H1 (cell line): ENCODE measurements at regions not wholly inside any gene's neighbourhood (a gene's known extent, or its start where the extent isn't known, plus 50 kb on each side); places are given as distances from the start of the nearest gene placed in this dataset.

Source experiments
- CTCF ChIA-PET: fragments of 300-600 bp; sonication (Branson Sonifier 250); formaldehyde crosslinking; loops from one replicate; lab custom pipeline; 2021; ENCODE audit not compliant: partially characterized antibody; lab: Charles Lee
- POLR2A ChIA-PET: fragments of 300-600 bp; sonication (Branson Sonifier 250); formaldehyde crosslinking; loops from one replicate; lab custom pipeline; 2021; ENCODE audit warnings: inconsistent platforms; ENCODE audit not compliant: partially characterized antibody; lab: Charles Lee
- DNase-seq, 2 experiments: peaks; one replicate each; pipeline versions ENCODE4 v3.0.0 to v3.0.0-alpha.2; 2010 to 2022; ENCODE audit warnings: low spot score in 2 of 2, low read depth in 1 of 2, mixed read lengths in 1 of 2
- FAIRE-seq: peaks from 2 replicates; lab custom pipeline; 2011; peaks lifted over from hg19 to GRCh38; lab: Jason Lieb, UNC
- H2AFZ ChIP-seq: 2 replicates; pipeline ENCODE4 v1.8.1; 2012; ENCODE audit warnings: low read length, inconsistent platforms
- H2AK5ac ChIP-seq: 2 replicates; pipeline ENCODE4 v1.6.1; 2013; ENCODE audit warnings: low read depth, low read length
- H2BK120ac ChIP-seq: replicated peaks from 2 replicates; pipeline ENCODE3; 2013; ENCODE audit warnings: low read depth, low read length, inconsistent platforms
- H2BK12ac ChIP-seq: 2 replicates; pipeline ENCODE4 v1.6.1; 2013; ENCODE audit warnings: low read depth, low read length
- H2BK15ac ChIP-seq: 2 replicates; pipeline ENCODE4 v1.6.1; 2013; ENCODE audit warnings: low read length
- H2BK20ac ChIP-seq: 2 replicates; pipeline ENCODE4 v1.6.1; 2013; ENCODE audit warnings: low read length
- H2BK5ac ChIP-seq: 2 replicates; pipeline ENCODE4 v1.6.1; 2013; ENCODE audit warnings: low read depth, low read length
- H3K14ac ChIP-seq: 2 replicates; pipeline ENCODE4 v1.6.1; 2013; ENCODE audit warnings: inconsistent platforms; ENCODE audit not compliant: insufficient read length
- H3K18ac ChIP-seq: 2 replicates; pipeline ENCODE4 v1.6.1; 2013; ENCODE audit warnings: low read length; ENCODE audit errors: extremely low read depth
- H3K23ac ChIP-seq: 2 replicates; pipeline ENCODE4 v1.6.1; 2013; ENCODE audit warnings: inconsistent platforms; ENCODE audit not compliant: insufficient read length
- H3K23me2 ChIP-seq: 2 replicates; pipeline ENCODE4 v1.6.1; 2013; ENCODE audit warnings: low read depth, low read length
- H3K27ac ChIP-seq: 2 replicates; pipeline ENCODE4 v1.6.1; 2011; ENCODE audit warnings: low read depth, low read length, inconsistent platforms
- H3K27me3 ChIP-seq, 4 experiments: replicated peaks in 1 of 4; 1 replicate in 1 of 4; 2 replicates in 3 of 4; pipeline versions ENCODE4 v1.6.1 to v1.8.1; 2011 to 2013; ENCODE audit warnings: low read length in 3 of 4, mild to moderate bottlenecking in 3 of 4, inconsistent platforms in 2 of 4, mixed read lengths in 2 of 4, moderate library complexity in 1 of 4; ENCODE audit not compliant: control insufficient read depth in 3 of 4, insufficient read depth in 3 of 4; ENCODE audit errors: extremely low read depth in 1 of 4
- H3K36me3 ChIP-seq, 4 experiments: 2 replicates each; pipeline versions ENCODE4 v1.6.1 to v1.8.1; 2011 to 2013; ENCODE audit warnings: mild to moderate bottlenecking in 4 of 4, low read length in 3 of 4, moderate library complexity in 2 of 4, control low read depth in 1 of 4, inconsistent platforms in 1 of 4; ENCODE audit not compliant: insufficient read depth in 4 of 4, control insufficient read depth in 2 of 4
- H3K4ac ChIP-seq: replicated peaks from 2 replicates; pipeline ENCODE3; 2013; ENCODE audit warnings: low read length, low read depth, mixed read lengths, inconsistent platforms; ENCODE audit not compliant: insufficient read length
- H3K4me1 ChIP-seq, 4 experiments: replicated peaks in 1 of 4; 1 replicate in 1 of 4; 2 replicates in 3 of 4; pipeline versions ENCODE4 v1.6.1 to v1.8.1; 2011 to 2013; ENCODE audit warnings: low read length in 3 of 4, inconsistent platforms in 2 of 4, mixed read lengths in 1 of 4; ENCODE audit not compliant: insufficient read depth in 4 of 4, control insufficient read depth in 3 of 4
- H3K4me2 ChIP-seq, 2 experiments: 2 replicates each; pipeline versions ENCODE4 v1.6.1 to v1.8.1; 2011 to 2013; ENCODE audit warnings: low read depth in 2 of 2, low read length in 2 of 2, control low read depth in 1 of 2, inconsistent platforms in 1 of 2, mild to moderate bottlenecking in 1 of 2; ENCODE audit not compliant: insufficient read depth in 1 of 2
- H3K4me3 ChIP-seq, 4 experiments: fragments of 200-600, 300-600 bp in 1 of 4; sonication (generic), shearing (Covaris generic), sonication (Bioruptor Twin) in 1 of 4; 2 replicates each; pipeline versions ENCODE4 v1.5.1 to v1.8.1; 2011 to 2016; ENCODE audit warnings: low read length in 4 of 4, low read depth in 3 of 4, control low read depth in 2 of 4, inconsistent platforms in 2 of 4, mild to moderate bottlenecking in 2 of 4, mixed read lengths in 1 of 4, moderate library complexity in 1 of 4; ENCODE audit not compliant: insufficient read depth in 2 of 4; ENCODE audit errors: extremely low read depth in 1 of 4
- H3K56ac ChIP-seq: replicated peaks from 2 replicates; pipeline ENCODE3; 2013; ENCODE audit warnings: low read depth, mild to moderate bottlenecking, mixed read lengths, low read length, inconsistent platforms; ENCODE audit not compliant: insufficient read length
- H3K79me1 ChIP-seq: 2 replicates; pipeline ENCODE4 v1.6.1; 2013; ENCODE audit warnings: low read depth, low read length, control low read depth
- H3K79me2 ChIP-seq, 2 experiments: 2 replicates each; pipeline versions ENCODE4 v1.6.1 to v1.8.1; 2012 to 2013; ENCODE audit warnings: low read length in 2 of 2, mild to moderate bottlenecking in 2 of 2, inconsistent platforms in 1 of 2; ENCODE audit not compliant: insufficient read depth in 2 of 2, control insufficient read depth in 1 of 2
- H3K9ac ChIP-seq, 4 experiments: replicated peaks in 1 of 4; 1 replicate in 1 of 4; 2 replicates in 3 of 4; pipeline versions ENCODE4 v1.6.1 to v1.8.1; 2011 to 2013; ENCODE audit warnings: low read depth in 3 of 4, low read length in 3 of 4, control low read depth in 2 of 4, mild to moderate bottlenecking in 2 of 4, moderate library complexity in 2 of 4, inconsistent platforms in 1 of 4; ENCODE audit errors: extremely low read depth in 1 of 4
- H3K9me3 ChIP-seq, 2 experiments: 2 replicates each; pipeline versions ENCODE4 v1.6.1 to v1.8.1; 2012 to 2013; ENCODE audit warnings: mild to moderate bottlenecking in 2 of 2, moderate library complexity in 2 of 2, control low read depth in 1 of 2, inconsistent platforms in 1 of 2, low read depth in 1 of 2, low read length in 1 of 2, mixed read lengths in 1 of 2; ENCODE audit not compliant: insufficient read depth in 2 of 2
- H4K20me1 ChIP-seq, 2 experiments: replicated peaks in 1 of 2; 2 replicates each; pipeline versions ENCODE3 to v1.8.1; 2011 to 2013; ENCODE audit warnings: inconsistent platforms in 2 of 2, low read length in 2 of 2, mild to moderate bottlenecking in 1 of 2; ENCODE audit not compliant: insufficient read depth in 2 of 2, control insufficient read depth in 1 of 2
- H4K5ac ChIP-seq: 2 replicates; pipeline ENCODE4 v1.6.1; 2013; ENCODE audit warnings: low read length, low read depth, mixed read lengths, inconsistent platforms; ENCODE audit not compliant: insufficient read length
- H4K8ac ChIP-seq: 2 replicates; pipeline ENCODE4 v1.8.0; 2013; ENCODE audit warnings: mild to moderate bottlenecking, moderate library complexity, low read length, inconsistent platforms; ENCODE audit not compliant: insufficient read depth; ENCODE audit errors: extremely low read depth
- H4K91ac ChIP-seq: replicated peaks from 2 replicates; pipeline ENCODE3; 2013; ENCODE audit warnings: low read length, mixed read lengths, inconsistent platforms; ENCODE audit not compliant: insufficient read length
- CEBPB ChIP-seq: IDR thresholded peaks from 2 replicates; pipeline ENCODE4 v1.6.1; 2012; ENCODE audit warnings: low read depth, low read length
- WGBS, 2 experiments: shearing (Covaris generic) in 1 of 2; methylation state at CpG; one replicate each; pipeline versions ENCODE4 v1.1.6 to v1.1.7; 2013 to 2015; ENCODE audit warnings: low lambda C conversion rate in 2 of 2, mixed read lengths in 2 of 2, inconsistent platforms in 1 of 2, low coverage in 1 of 2, missing lambda C conversion rate in 1 of 2; ENCODE audit not compliant: insufficient replicate concordance in 2 of 2, insufficient coverage in 1 of 2, insufficient read length in 1 of 2; ENCODE audit errors: extremely low coverage in 1 of 2, missing lambda C conversion rate in 1 of 2; 5-methylcytosine and 5-hydroxymethylcytosine counted together

DNA sequence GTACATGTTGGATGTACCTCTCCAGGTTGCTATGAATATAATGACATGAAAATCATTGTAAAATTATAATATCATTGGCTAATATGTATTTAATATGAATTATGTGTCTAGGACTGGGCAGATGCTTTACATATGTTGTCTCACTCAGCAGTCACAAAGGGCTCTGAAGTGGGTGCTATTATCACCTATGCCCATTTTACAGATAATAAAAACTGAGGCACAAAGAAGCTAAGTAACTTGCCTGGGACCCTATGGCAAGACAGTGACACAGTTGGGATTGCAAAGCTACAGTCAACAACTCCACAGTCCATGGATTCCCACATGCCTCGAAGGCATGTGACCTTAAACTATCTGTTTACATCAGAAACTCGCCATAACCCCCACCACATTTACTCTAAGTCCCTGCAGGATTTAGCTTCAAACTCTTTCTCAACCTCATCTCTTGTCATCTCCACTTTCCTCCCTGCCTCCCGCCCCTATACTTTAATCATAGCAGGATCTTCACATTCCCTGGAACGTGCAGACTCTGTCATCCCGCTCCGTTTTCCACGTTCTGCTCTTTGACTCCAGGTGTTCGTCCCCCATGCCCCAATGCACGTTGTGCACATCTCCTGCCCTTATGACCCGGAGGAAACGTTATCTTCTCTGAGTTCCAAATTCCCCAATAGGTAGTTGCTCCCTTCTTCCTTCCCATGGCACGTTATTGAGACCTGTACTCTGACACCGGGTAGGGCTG, 143.0 kb upstream of the NRIP1 start:
- FAIRE-seq, result no peak
- no peak overlapping the region for H4K91ac ChIP-seq
- no peak for TF ChIP-seq CEBPB

More for the DNA sequence above, 143.0 kb upstream of the NRIP1 start:
- no peak overlapping the region for H3K56ac ChIP-seq
- no peak overlapping the region for H2BK12ac ChIP-seq
- H3K4ac ChIP-seq, result no peak overlapping the region
- no peaks in the 10 kb centered on the region for H3K27me3 ChIP-seq
- H2BK5ac ChIP-seq, result no peak overlapping the region; the same call in 1 of the 2 replicates
- H4K5ac ChIP-seq, result no peak overlapping the region
- H3K4me2 ChIP-seq, result no peak overlapping the region
- no peak overlapping the region for H2BK15ac ChIP-seq
- no peak overlapping the region for H3K9ac ChIP-seq
- H3K23ac ChIP-seq, result no peak overlapping the region
- no peaks in the 10 kb centered on the region for H3K79me1 ChIP-seq
- WGBS, 2 experiments, result 90% methylated on average over 13 of the region's 13 CpGs; no CpG with 5 or more reads in 1 of the 2 experiments
- no peaks in the 10 kb centered on the region for H3K4me1 ChIP-seq
- H3K79me2 ChIP-seq, result no peaks in the 10 kb centered on the region
- H3K14ac ChIP-seq, result no peak overlapping the region
- H3K36me3 ChIP-seq, result no peaks in the 10 kb centered on the region; a peak in 1 of 8 replicates
- no peak overlapping the region for H2AFZ ChIP-seq
- DNase-seq, result no peak
- ChIA-PET CTCF (no interaction called here), POLR2A (no interaction called here)
- no peak overlapping the region for H2AK5ac ChIP-seq
- H3K18ac ChIP-seq, result no peak overlapping the region
- H3K23me2 ChIP-seq, result no peaks in the 10 kb centered on the region
- no peak overlapping the region for H2BK20ac ChIP-seq
- H4K20me1 ChIP-seq, result no peaks in the 10 kb centered on the region
- H3K27ac ChIP-seq, result no peak overlapping the region
- H2BK120ac ChIP-seq, result no peak overlapping the region
- H3K9me3 ChIP-seq, result no peaks in the 10 kb centered on the region
- H4K8ac ChIP-seq, result no peak overlapping the region
- no peak overlapping the region for H3K4me3 ChIP-seq
